K562 (cell line): ENCODE measurements at regions not wholly inside any gene's neighbourhood (a gene's known extent, or its start where the extent isn't known, plus 50 kb on each side); places are given as distances from the start of the nearest gene placed in this dataset.

Source experiments
- CBX1 ChIP-seq: sonication (generic); IDR thresholded peaks from 2 replicates; pipeline ENCODE4 v1.6.1; 2016; ENCODE audit warnings: antibody characterized with exemption, low read depth, mild to moderate bottlenecking
- CEBPB ChIP-seq: fragments of 450-650 bp; IDR thresholded peaks from 2 replicates; pipeline ENCODE4 v1.6.1; 2016; ENCODE audit warnings: missing genetic modification characterization, missing compliant biosample characterization
- CTCF ChIP-seq, 3 experiments: IDR thresholded peaks in 2 of 3; conservative IDR thresholded peaks in 1 of 3; 2 replicates each; pipeline ENCODE4 v1.5.1; 2011 to 2012; ENCODE audit warnings: low read length in 3 of 3, mild to moderate bottlenecking in 3 of 3, control low read depth in 2 of 3, improper control_type of control experiment in 1 of 3, inconsistent platforms in 1 of 3, low read depth in 1 of 3, mixed read lengths in 1 of 3, moderate library complexity in 1 of 3; ENCODE audit not compliant: insufficient read depth in 2 of 3
- ELF1 ChIP-seq: fragments of 200-800 bp; sonication (Bioruptor generic); IDR thresholded peaks from 2 replicates; pipeline ENCODE4 v1.6.1; 2016; ENCODE audit warnings: missing genetic modification characterization, missing compliant biosample characterization
- EP300 ChIP-seq: IDR thresholded peaks from 2 replicates; pipeline ENCODE4 v1.6.1; 2012; ENCODE audit warnings: low read length, improper control_type of control experiment
- ERF ChIP-seq: fragments of 450-650 bp; formaldehyde crosslinking; IDR thresholded peaks from 2 replicates; pipeline ENCODE4 v1.4.0; 2020; ENCODE audit warnings: mild to moderate bottlenecking, mixed read lengths
- JUN ChIP-seq, 2 experiments: sonication (generic) in 1 of 2; formaldehyde crosslinking in 1 of 2; IDR thresholded peaks; 2 replicates each; pipeline versions ENCODE4 v1.6.1 to v1.8.0; 2012 to 2022; ENCODE audit warnings: borderline replicate concordance in 2 of 2, mild to moderate bottlenecking in 2 of 2, improper control_type of control experiment in 1 of 2, low read depth in 1 of 2, low read length in 1 of 2, missing genetic modification reagents in 1 of 2
- NFE2L1 ChIP-seq: fragments of 450-650 bp; IDR thresholded peaks from 2 replicates; pipeline ENCODE4 v1.6.1; 2016; ENCODE audit warnings: missing genetic modification characterization, low read depth, mild to moderate bottlenecking, missing compliant biosample characterization, moderate library complexity, borderline replicate concordance
- PHF8 ChIP-seq: fragments of 200-600 bp; sonication (generic); IDR thresholded peaks from 2 replicates; pipeline ENCODE4 v1.6.1; 2012; ENCODE audit warnings: mixed run types, mild to moderate bottlenecking, inconsistent platforms, low read length, moderate library complexity, borderline replicate concordance
- POLR2A ChIP-seq: fragments of 450-650 bp; conservative IDR thresholded peaks from 2 replicates; pipeline ENCODE4 v1.6.1; 2016
- TARDBP ChIP-seq: fragments of 450-650 bp; IDR thresholded peaks from 2 replicates; pipeline ENCODE4 v1.6.1; 2016
- ZBTB1 ChIP-seq: sonication (generic); formaldehyde crosslinking; IDR thresholded peaks from 2 replicates; pipeline ENCODE4 v1.8.1; 2023; ENCODE audit warnings: missing genetic modification reagents, low read depth, mild to moderate bottlenecking, borderline replicate concordance

DNA sequence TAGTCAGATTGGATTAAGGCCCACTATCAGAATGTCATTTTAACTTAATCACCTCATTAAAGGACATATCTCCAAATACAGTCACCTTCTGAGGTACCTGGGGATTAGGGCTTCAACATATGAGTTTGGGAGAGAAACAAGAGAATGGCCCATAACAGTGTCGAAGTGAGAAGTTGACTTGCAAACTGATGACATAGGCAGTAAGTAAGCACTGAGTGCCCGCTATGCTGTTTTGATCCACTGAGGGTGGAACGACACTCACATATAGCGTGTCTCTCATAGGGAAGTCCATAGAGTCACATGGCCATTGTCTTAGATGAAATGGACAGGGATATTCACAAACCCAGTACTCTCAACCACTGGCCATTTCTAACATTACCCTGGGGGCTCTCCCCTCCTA lies 264.2 kb downstream of the SAMD5 start:
- TF ChIP-seq EP300 (no peak), CEBPB (no peak), ERF (no peak), CBX1 (no peak), CTCF (IDR thresholded peaks at IDR 0.05 in 2 of 3, conservative IDR thresholded peaks at IDR 0.05 in 1 of 3; ENCODE audit: insufficient read depth in 2 of 3, low read depth in 1 of 3, low read length in 3 of 3) (no peak), TARDBP (no peak), JUN (IDR thresholded peaks at IDR 0.05; ENCODE audit: borderline replicate concordance, low read depth, low read length) (no peak), JUN (CRISPR knock-in tag; IDR thresholded peaks at IDR 0.05; ENCODE audit: borderline replicate concordance) (no peak), ZBTB1 (CRISPR knock-in tag) (no peak), POLR2A (no peak), PHF8 (no peak), ELF1 (tag) (no peak), NFE2L1 (no peak)
